Fibroblast of skin of scalp (primary cell): ENCODE measurements at regions not wholly inside any gene's neighbourhood (a gene's known extent, or its start where the extent isn't known, plus 50 kb on each side); places are given as distances from the start of the nearest gene placed in this dataset.

Source experiments
- DNase-seq: peaks from one replicate; pipeline ENCODE4 v3.0.0-alpha.2; 2013

GRCh38 chr2:167900435-167901114, 346.8 kb downstream of the STK39 start:
- no peak for DNase-seq

- DNase-seq: no peak
Observed at GRCh38 chr2:167898340-167898739, 349.1 kb downstream of the STK39 start.

- DNase-seq: no peak
Observed at GRCh38 chr2:167891841-167892240, 355.6 kb downstream of the STK39 start.

- DNase-seq: no peak
Observed at GRCh38 chr2:167890739-167891138, 356.7 kb downstream of the STK39 start.

- no peak for DNase-seq
Observed at GRCh38 chr2:167880415-167880814, 367.0 kb downstream of the STK39 start.

- DNase-seq: no peak
Observed at GRCh38 chr2:167875529-167875928, 371.9 kb downstream of the STK39 start.

- DNase-seq: no peak
Observed at GRCh38 chr2:167874812-167875211, 372.6 kb downstream of the STK39 start.

GRCh38 chr2:167871286-167871685, 376.1 kb downstream of the STK39 start:
- no peak for DNase-seq

GRCh38 chr2:167869200-167869599, 378.2 kb downstream of the STK39 start:
- no peak for DNase-seq

- DNase-seq: no peak
Observed at GRCh38 chr2:167863377-167863776, 384.0 kb downstream of the STK39 start.

GRCh38 chr2:167862782-167863181, 384.6 kb downstream of the STK39 start:
- DNase-seq: peak; percentile 52

- no peak for DNase-seq
Observed at GRCh38 chr2:167862296-167862695, 385.1 kb downstream of the STK39 start.

GRCh38 chr2:167861574-167862193, 385.7 kb downstream of the STK39 start:
- DNase-seq: no peak

- no peak for DNase-seq
Observed at GRCh38 chr2:167860082-167860481, 387.3 kb downstream of the STK39 start.

GRCh38 chr2:167859676-167860075, 387.7 kb downstream of the STK39 start:
- no peak for DNase-seq

- DNase-seq: no peak
Observed at GRCh38 chr2:167858086-167858485, 389.3 kb downstream of the STK39 start.

- DNase-seq: no peak
Observed at GRCh38 chr2:167857416-167857815, 390.0 kb downstream of the STK39 start.

- DNase-seq: no peak
Observed at GRCh38 chr2:167856190-167856589, 391.2 kb downstream of the STK39 start.

GRCh38 chr2:167855211-167855610, 392.2 kb downstream of the STK39 start:
- no peak for DNase-seq

GRCh38 chr2:167853717-167854116, 393.7 kb downstream of the STK39 start:
- DNase-seq: no peak

GRCh38 chr2:167851876-167852275, 395.5 kb downstream of the STK39 start:
- no peak for DNase-seq

GRCh38 chr2:167851323-167851860, 396.0 kb downstream of the STK39 start:
- no peak for DNase-seq

- DNase-seq: no peak
Observed at GRCh38 chr2:167844714-167845530, 402.5 kb downstream of the STK39 start.
